Cardiac fibroblast (primary cell): ENCODE measurements at regions not wholly inside any gene's neighbourhood (a gene's known extent, or its start where the extent isn't known, plus 50 kb on each side); places are given as distances from the start of the nearest gene placed in this dataset.

Source experiments
- DNase-seq, 2 donors: peaks; one replicate each; pipeline versions ENCODE4 v3.0.0 to v3.0.0-alpha.2; 2010; ENCODE audit warnings: low read depth in 2 of 2
- H3K4me3 ChIP-seq, 2 donors: replicated peaks in 1 of 2; 1 replicate in 1 of 2; 2 replicates in 1 of 2; pipeline ENCODE4 v1.5.1; 2011; ENCODE audit warnings: low read depth in 2 of 2, low read length in 2 of 2, mild to moderate bottlenecking in 2 of 2, moderate library complexity in 1 of 2
- TF ChIP-seq, protein P1 (sequence below): IDR thresholded peaks from one replicate; pipeline ENCODE4 v1.5.1; 2011; ENCODE audit warnings: low read depth, mild to moderate bottlenecking, low read length, inconsistent platforms

DNA sequence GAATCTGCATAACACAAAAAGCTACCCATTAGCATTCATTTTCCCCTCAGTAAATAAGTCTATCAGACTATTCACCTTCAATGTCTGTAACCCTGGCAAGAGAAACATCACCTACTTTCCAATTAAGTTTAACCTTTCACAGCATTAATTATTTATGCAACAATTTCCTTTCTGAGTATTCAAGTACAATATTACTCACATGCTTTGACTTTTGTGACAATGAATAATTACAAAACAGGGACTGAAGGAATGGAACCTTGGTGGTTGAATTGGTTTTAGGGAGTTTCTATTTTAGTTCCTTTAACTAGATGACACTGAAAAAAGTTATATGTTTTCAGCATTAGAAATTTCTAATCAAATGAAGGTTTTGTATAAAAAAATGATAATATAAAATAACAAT, 932.3 kb upstream of the EPHA5 start:
- no peak for DNase-seq
- H3K4me3 ChIP-seq, result no peak overlapping the region
- TF ChIP-seq, protein P1, sequence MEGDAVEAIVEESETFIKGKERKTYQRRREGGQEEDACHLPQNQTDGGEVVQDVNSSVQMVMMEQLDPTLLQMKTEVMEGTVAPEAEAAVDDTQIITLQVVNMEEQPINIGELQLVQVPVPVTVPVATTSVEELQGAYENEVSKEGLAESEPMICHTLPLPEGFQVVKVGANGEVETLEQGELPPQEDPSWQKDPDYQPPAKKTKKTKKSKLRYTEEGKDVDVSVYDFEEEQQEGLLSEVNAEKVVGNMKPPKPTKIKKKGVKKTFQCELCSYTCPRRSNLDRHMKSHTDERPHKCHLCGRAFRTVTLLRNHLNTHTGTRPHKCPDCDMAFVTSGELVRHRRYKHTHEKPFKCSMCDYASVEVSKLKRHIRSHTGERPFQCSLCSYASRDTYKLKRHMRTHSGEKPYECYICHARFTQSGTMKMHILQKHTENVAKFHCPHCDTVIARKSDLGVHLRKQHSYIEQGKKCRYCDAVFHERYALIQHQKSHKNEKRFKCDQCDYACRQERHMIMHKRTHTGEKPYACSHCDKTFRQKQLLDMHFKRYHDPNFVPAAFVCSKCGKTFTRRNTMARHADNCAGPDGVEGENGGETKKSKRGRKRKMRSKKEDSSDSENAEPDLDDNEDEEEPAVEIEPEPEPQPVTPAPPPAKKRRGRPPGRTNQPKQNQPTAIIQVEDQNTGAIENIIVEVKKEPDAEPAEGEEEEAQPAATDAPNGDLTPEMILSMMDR, result no peak

- TF ChIP-seq, protein P1, result no peak
- H3K4me3 ChIP-seq, result no peak overlapping the region
- DNase-seq, result peak in 1 of 2 donors; percentile 10
Measured at GRCh38 chr4:66591968-66592367, 921.7 kb upstream of the EPHA5 start.

GRCh38 chr4:66590488-66591215, 920.4 kb upstream of the EPHA5 start:
- no peak overlapping the region for H3K4me3 ChIP-seq
- DNase-seq, result peak; percentile 46 to 71
- TF ChIP-seq, protein P1, result no peak

DNA sequence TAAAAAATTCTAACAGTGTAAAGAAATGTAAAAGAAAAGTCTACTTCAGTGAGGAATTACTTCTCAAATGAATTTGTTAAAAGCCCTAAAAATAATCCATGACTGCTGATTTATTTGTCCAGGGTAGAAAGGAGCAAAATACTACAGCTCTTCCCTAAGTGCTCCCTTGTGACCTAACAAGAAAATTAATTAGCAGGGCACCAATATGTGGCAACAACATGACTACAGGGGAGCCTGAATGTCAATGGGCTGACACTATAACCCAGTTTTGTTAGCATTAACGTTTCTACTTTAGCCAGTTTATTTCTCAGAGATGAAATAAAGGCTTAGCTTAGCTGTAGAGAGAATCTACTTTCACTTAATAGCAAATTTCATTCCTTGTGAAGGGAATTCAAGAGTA, 918.9 kb upstream of the EPHA5 start:
- no peak for DNase-seq
- TF ChIP-seq, protein P1, result no peak
- no peak overlapping the region for H3K4me3 ChIP-seq

- no peak for DNase-seq
- H3K4me3 ChIP-seq, result no peak overlapping the region
- TF ChIP-seq, protein P1, result no peak
Measured at GRCh38 chr4:66585767-66586166, 915.5 kb upstream of the EPHA5 start.

GRCh38 chr4:66577922-66578321, 907.6 kb upstream of the EPHA5 start:
- H3K4me3 ChIP-seq, result no peak overlapping the region
- TF ChIP-seq, protein P1, result no peak
- no peak for DNase-seq
